Germinal center (tissue), 1 donor: ENCODE measurements at regions not wholly inside any gene's neighbourhood (a gene's known extent, or its start where the extent isn't known, plus 50 kb on each side); places are given as distances from the start of the nearest gene placed in this dataset.
A peak's percentile ranks its signal among the peaks of the same experiment; 100 is the strongest.

Experiments used
- DNase-seq: peaks from one replicate; pipeline ENCODE4 v3.0.0; 2012; ENCODE audit warnings: mixed read lengths, low spot score

GRCh38 chr2:234596696-234597575 is 100.1 kb upstream of the ARL4C start:
- DNase-seq, result no peak

GRCh38 chr2:234595829-234596228 is 98.9 kb upstream of the ARL4C start:
- no peak for DNase-seq

- DNase-seq, result no peak
These were observed 97.8 kb upstream of the ARL4C start for GRCh38 chr2:234594715-234595114.

GRCh38 chr2:234593636-234594035 is 96.8 kb upstream of the ARL4C start:
- no peak for DNase-seq

- no peak for DNase-seq
These were observed 95.7 kb upstream of the ARL4C start for GRCh38 chr2:234592541-234592940.

- DNase-seq, result no peak
These were observed 93.2 kb upstream of the ARL4C start for GRCh38 chr2:234590076-234590475.

GRCh38 chr2:234588054-234588430 is 91.2 kb upstream of the ARL4C start:
- DNase-seq, result no peak

- no peak for DNase-seq
These were observed 90.6 kb upstream of the ARL4C start for GRCh38 chr2:234587341-234588053.

GRCh38 chr2:234583331-234583730 is 86.5 kb upstream of the ARL4C start:
- no peak for DNase-seq

GRCh38 chr2:234580686-234581085 is 83.8 kb upstream of the ARL4C start:
- no peak for DNase-seq

GRCh38 chr2:234579231-234579962 is 82.5 kb upstream of the ARL4C start:
- DNase-seq, result no peak

- DNase-seq, result no peak
These were observed 81.5 kb upstream of the ARL4C start for GRCh38 chr2:234578389-234578788.

- DNase-seq, result no peak
These were observed 80.3 kb upstream of the ARL4C start for GRCh38 chr2:234577191-234577590.

GRCh38 chr2:234571620-234572407 is 74.9 kb upstream of the ARL4C start:
- DNase-seq, result peak; percentile 74

GRCh38 chr2:234570476-234570875 is 73.6 kb upstream of the ARL4C start:
- DNase-seq, result no peak

GRCh38 chr2:234569776-234570430 is 73.0 kb upstream of the ARL4C start:
- DNase-seq, result no peak

GRCh38 chr2:234566622-234567021 is 69.7 kb upstream of the ARL4C start:
- DNase-seq, result no peak

- DNase-seq, result no peak
These were observed 69.2 kb upstream of the ARL4C start for GRCh38 chr2:234565842-234566619.

GRCh38 chr2:234565201-234565600 is 68.3 kb upstream of the ARL4C start:
- peak; percentile 24 for DNase-seq

GRCh38 chr2:234564699-234565098 is 67.8 kb upstream of the ARL4C start:
- DNase-seq, result no peak

- DNase-seq, result no peak
These were observed 62.7 kb upstream of the ARL4C start for GRCh38 chr2:234559609-234560008.
